Stimulated activated effector memory CD8-positive, alpha-beta T cell treated with anti-CD3 and anti-CD28 coated beads, Interleukin-12 subunit alpha, Interleukin-12 subunit beta, amount 100 ng/mL, for 72 hours (primary cell): ENCODE measurements at regions not wholly inside any gene's neighbourhood (a gene's known extent, or its start where the extent isn't known, plus 50 kb on each side); places are given as distances from the start of the nearest gene placed in this dataset.

ENCODE experiments used
- ATAC-seq: fragments of 150-1000 bp; cut with Tn5 transposase; 2 replicates; pipeline ENCODE4 v1.10.0; 2021
- DNase-seq, 2 donors: peaks; one replicate each; pipeline ENCODE4 v3.0.0; 2021 to 2022; ENCODE audit warnings: low spot score in 2 of 2
- H3K27ac Mint-ChIP-seq: one replicate; pipeline ENCODE4 v1.8.0; 2022; ENCODE audit warnings: mild to moderate bottlenecking, mixed read lengths
- H3K36me3 Mint-ChIP-seq: one replicate; pipeline ENCODE4 v1.8.0; 2022; ENCODE audit warnings: mild to moderate bottlenecking, mixed read lengths
- H3K4me1 Mint-ChIP-seq: one replicate; pipeline ENCODE4 v1.8.0; 2022; ENCODE audit warnings: mixed read lengths
- H3K4me3 Mint-ChIP-seq: one replicate; pipeline ENCODE4 v1.8.0; 2022; ENCODE audit warnings: mild to moderate bottlenecking, mixed read lengths
- H3K9me3 Mint-ChIP-seq: one replicate; pipeline ENCODE4 v1.8.0; 2022; ENCODE audit warnings: mixed read lengths

DNA sequence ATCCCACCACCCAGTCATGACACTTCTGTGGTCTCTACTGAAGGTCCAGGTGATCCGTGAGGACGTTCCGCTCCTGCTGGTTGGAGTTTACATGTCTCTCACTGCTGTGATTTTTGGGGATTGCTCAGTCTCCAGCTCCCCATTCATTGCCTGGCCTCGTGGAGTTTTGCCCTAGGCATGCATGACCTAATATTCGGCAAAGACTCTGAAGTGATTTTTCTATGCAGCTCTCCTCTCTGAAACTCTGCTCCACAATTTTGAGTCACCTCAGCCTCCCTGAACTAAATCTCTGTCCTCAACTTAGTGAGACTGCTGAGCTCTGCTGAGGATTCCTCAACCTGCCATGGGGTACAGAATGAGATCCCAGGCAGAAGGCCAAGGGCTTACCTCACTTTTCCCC lies 174.4 kb upstream of the FGGY start:
- H3K4me1 Mint-ChIP-seq, result peaks cover 23% of the 10 kb centered on the region
- H3K27ac Mint-ChIP-seq, result no peak overlapping the region
- H3K36me3 Mint-ChIP-seq, result no peaks in the 10 kb centered on the region
- H3K9me3 Mint-ChIP-seq, result no peaks in the 10 kb centered on the region
- ATAC-seq (no peak), DNase-seq (no peak)
- no peak overlapping the region for H3K4me3 Mint-ChIP-seq

- peaks cover 23% of the 10 kb centered on the region for H3K4me1 Mint-ChIP-seq
- no peaks in the 10 kb centered on the region for H3K36me3 Mint-ChIP-seq
- DNase-seq (no peak), ATAC-seq (no peak)
- no peak overlapping the region for H3K4me3 Mint-ChIP-seq
- H3K9me3 Mint-ChIP-seq, result no peaks in the 10 kb centered on the region
- no peak overlapping the region for H3K27ac Mint-ChIP-seq
Observed at GRCh38 chr1:59123081-59123681, 173.7 kb upstream of the FGGY start.

- Mint-ChIP-seq H3K36me3 (no peaks in the 10 kb centered on the region), H3K4me3 (no peak overlapping the region), H3K4me1 (peaks cover 23% of the 10 kb centered on the region), H3K9me3 (no peaks in the 10 kb centered on the region), H3K27ac (no peak overlapping the region)
- DNase-seq (no peak), ATAC-seq (no peak)
Observed at GRCh38 chr1:59124166-59124565, 172.7 kb upstream of the FGGY start.

GRCh38 chr1:59125154-59125553 lies 171.7 kb upstream of the FGGY start:
- ATAC-seq (peak; percentile 49), DNase-seq (no peak)
- Mint-ChIP-seq H3K4me3 (peak overlapping the region; percentile 13), H3K4me1 (peaks cover 23% of the 10 kb centered on the region), H3K27ac (no peak overlapping the region), H3K9me3 (no peaks in the 10 kb centered on the region), H3K36me3 (no peaks in the 10 kb centered on the region)

GRCh38 chr1:59125676-59126320 lies 171.1 kb upstream of the FGGY start:
- Mint-ChIP-seq H3K27ac (no peak overlapping the region), H3K9me3 (no peaks in the 10 kb centered on the region)

GRCh38 chr1:59126366-59126765 lies 170.5 kb upstream of the FGGY start:
- no peak overlapping the region for H3K4me3 Mint-ChIP-seq
- peaks cover 23% of the 10 kb centered on the region for H3K4me1 Mint-ChIP-seq
- H3K9me3 Mint-ChIP-seq, result no peaks in the 10 kb centered on the region
- DNase-seq (no peak), ATAC-seq (no peak)
- no peak overlapping the region for H3K27ac Mint-ChIP-seq
- H3K36me3 Mint-ChIP-seq, result no peaks in the 10 kb centered on the region

More at GRCh38 chr1:59125676-59126320, 171.1 kb upstream of the FGGY start:
- Mint-ChIP-seq H3K4me3 (peak overlapping the region; percentile 13), H3K36me3 (no peaks in the 10 kb centered on the region), H3K4me1 (peaks cover 23% of the 10 kb centered on the region)
- DNase-seq (no peak), ATAC-seq (peak; percentile 97)

- Mint-ChIP-seq H3K4me1 (peaks cover 21% of the 10 kb centered on the region), H3K36me3 (no peaks in the 10 kb centered on the region), H3K27ac (no peak overlapping the region), H3K4me3 (no peak overlapping the region), H3K9me3 (no peaks in the 10 kb centered on the region)
- ATAC-seq, result no peak
- DNase-seq, result no peak
Observed at GRCh38 chr1:59128239-59128736, 168.6 kb upstream of the FGGY start.

- no peak for ATAC-seq
- no peak for DNase-seq
- H3K4me1 Mint-ChIP-seq, result peaks cover 17% of the 10 kb centered on the region
- no peaks in the 10 kb centered on the region for H3K9me3 Mint-ChIP-seq
- no peaks in the 10 kb centered on the region for H3K36me3 Mint-ChIP-seq
- H3K27ac Mint-ChIP-seq, result no peak overlapping the region
- H3K4me3 Mint-ChIP-seq, result no peak overlapping the region
Observed at GRCh38 chr1:59128784-59129227, 168.1 kb upstream of the FGGY start.

DNA sequence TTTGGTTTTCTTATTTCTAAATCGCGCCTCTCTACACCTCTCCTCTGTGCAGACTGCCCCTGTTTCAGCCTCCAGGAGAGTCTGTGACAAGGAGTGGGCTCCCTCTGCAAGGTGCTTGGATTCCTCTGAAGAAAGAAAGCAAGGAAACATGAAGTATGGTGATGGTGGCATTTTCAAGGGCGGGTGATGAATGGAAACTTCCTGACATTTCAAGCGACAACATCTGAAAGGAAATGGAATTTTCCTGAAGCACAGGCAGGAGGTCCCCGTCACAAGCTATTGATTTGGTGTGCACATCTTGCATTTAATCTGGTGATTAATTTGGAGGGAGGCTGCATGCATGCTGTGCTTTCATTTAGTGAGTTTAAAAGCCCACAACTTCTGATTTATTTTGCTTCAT lies 164.6 kb upstream of the FGGY start:
- ATAC-seq (no peak), DNase-seq (no peak)
- H3K27ac Mint-ChIP-seq, result no peak overlapping the region
- H3K36me3 Mint-ChIP-seq, result no peaks in the 10 kb centered on the region
- no peak overlapping the region for H3K4me3 Mint-ChIP-seq
- H3K4me1 Mint-ChIP-seq, result no peaks in the 10 kb centered on the region
- H3K9me3 Mint-ChIP-seq, result no peaks in the 10 kb centered on the region

DNA sequence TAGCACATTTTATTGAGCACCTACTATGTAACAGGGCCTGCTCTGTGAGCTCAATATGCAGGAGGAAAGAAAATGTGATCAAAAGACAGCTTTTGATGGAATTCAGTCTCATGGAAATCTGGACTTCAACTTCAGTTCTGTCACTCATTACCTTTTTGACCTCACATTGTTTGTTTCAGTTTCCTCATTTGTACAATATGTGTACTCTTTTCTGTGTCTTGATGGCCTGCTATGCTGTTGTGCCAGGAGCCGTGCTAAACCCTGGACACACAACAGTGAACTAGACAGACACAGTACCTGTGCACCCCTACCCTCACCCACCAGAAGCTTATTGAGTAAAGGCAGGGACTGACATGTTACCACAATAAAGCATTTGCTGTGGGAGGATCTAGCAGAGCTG lies 162.9 kb upstream of the FGGY start:
- no peak for ATAC-seq
- Mint-ChIP-seq H3K4me1 (no peaks in the 10 kb centered on the region), H3K36me3 (no peaks in the 10 kb centered on the region), H3K9me3 (no peaks in the 10 kb centered on the region), H3K27ac (no peak overlapping the region), H3K4me3 (no peak overlapping the region)
- no peak for DNase-seq

- H3K36me3 Mint-ChIP-seq, result no peaks in the 10 kb centered on the region
- DNase-seq (no peak), ATAC-seq (no peak)
- no peaks in the 10 kb centered on the region for H3K9me3 Mint-ChIP-seq
- H3K4me3 Mint-ChIP-seq, result no peak overlapping the region
- no peak overlapping the region for H3K27ac Mint-ChIP-seq
- peaks cover 12% of the 10 kb centered on the region for H3K4me1 Mint-ChIP-seq
Observed at GRCh38 chr1:59135761-59136255, 161.1 kb upstream of the FGGY start.

DNA sequence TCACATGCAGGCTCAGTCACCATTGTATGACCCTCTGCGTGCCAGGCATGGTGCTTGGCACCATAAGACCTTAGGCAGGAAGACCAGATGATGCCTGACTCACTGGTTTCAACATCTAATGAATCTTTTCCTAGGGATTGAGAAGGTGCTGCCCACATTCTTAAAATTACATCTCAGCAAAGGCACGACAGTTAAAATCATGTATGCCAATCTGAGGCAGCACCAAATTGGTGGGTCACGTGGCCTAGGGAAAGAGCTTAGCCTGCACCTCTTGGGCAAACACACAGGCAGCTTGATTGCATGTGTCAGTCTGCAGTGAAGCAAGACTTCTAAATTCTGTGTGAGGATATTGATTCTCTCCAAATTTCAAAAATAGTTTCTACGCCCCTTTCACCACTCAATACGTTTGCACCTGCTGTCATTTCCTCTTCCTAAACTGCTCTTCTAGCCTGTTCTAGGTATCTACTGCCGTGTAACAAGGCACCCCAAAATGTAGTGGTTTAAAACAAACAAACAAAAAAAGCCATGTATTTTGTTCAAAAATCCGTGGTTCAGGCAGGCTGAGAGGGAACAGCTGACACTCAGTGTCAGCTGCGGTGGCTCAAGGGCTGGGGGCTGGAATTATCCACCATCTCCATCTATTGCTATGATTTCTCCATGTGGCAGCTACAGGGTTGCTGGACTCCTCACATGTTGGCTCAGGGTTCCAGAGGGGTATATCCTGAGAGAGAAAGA lies 160.2 kb upstream of the FGGY start:
- H3K36me3 Mint-ChIP-seq, result no peaks in the 10 kb centered on the region
- H3K4me3 Mint-ChIP-seq, result no peak overlapping the region
- DNase-seq, result no peak
- H3K27ac Mint-ChIP-seq, result no peak overlapping the region
- H3K9me3 Mint-ChIP-seq, result no peaks in the 10 kb centered on the region
- no peak for ATAC-seq
- H3K4me1 Mint-ChIP-seq, result peaks cover 12% of the 10 kb centered on the region

DNA sequence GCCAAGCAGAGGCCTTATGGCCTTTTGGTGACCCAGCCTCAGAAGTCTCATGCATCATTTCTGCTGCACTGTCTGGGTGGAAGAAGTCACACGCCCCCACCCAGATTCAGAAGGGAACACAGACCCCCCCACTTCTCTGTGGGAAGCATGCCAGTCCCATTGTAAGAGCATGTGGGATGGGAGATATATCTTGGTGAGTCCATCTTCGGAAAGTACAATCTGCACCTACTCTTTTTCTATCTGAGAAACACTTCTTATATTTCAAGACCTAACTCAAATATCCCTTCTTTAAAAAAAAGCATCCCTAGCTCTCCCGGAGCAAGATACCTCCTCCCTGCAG lies 159.6 kb upstream of the FGGY start:
- no peaks in the 10 kb centered on the region for H3K9me3 Mint-ChIP-seq
- H3K36me3 Mint-ChIP-seq, result no peaks in the 10 kb centered on the region
- no peak for DNase-seq
- no peak for ATAC-seq
- H3K4me1 Mint-ChIP-seq, result peaks cover 14% of the 10 kb centered on the region
- H3K4me3 Mint-ChIP-seq, result no peak overlapping the region
- no peak overlapping the region for H3K27ac Mint-ChIP-seq

DNA sequence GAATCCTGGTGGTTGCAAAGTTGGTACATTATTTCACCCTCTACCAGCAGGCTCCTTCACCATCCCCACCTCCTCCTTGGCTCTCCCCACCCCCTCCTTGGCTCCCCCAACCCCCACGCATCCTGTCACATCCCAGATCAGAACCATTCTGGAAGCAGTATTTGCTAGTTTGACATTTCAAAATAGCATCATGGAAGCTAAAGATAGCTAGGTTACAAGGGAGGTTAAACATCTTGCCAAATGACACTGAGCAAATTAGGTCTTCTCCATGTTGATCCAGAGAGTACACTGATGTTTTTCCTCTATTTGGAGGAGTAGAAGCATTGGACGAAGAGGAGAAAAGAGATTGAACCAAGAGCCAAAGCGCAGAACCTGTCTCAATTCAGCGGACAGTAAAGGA lies 158.9 kb upstream of the FGGY start:
- Mint-ChIP-seq H3K4me3 (no peak overlapping the region), H3K9me3 (no peaks in the 10 kb centered on the region), H3K36me3 (no peaks in the 10 kb centered on the region), H3K4me1 (peaks cover 21% of the 10 kb centered on the region), H3K27ac (no peak overlapping the region)
- DNase-seq (no peak), ATAC-seq (no peak)

- no peak for DNase-seq
- Mint-ChIP-seq H3K27ac (no peak overlapping the region), H3K4me1 (peaks cover 25% of the 10 kb centered on the region)
Observed at GRCh38 chr1:59138402-59138801, 158.5 kb upstream of the FGGY start.

DNA sequence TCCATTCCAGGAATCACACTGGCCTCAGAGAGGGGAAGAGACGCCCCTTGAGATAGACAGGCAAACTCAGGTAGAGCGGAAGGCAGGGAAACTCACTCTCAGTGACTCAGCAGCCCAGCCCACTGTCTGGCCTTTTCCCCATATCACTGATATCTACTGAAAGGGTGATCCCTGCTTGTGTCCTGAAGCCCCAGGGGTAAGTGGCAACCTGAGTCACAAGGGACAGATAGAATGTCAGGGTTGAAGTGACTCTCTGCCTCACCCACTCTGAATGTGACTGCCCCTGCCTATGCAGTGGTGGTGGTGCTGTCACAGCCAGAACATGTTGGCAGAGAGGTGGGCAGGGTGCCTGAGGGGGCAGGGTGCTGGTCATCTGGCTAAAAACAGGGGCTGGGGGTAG lies 157.5 kb upstream of the FGGY start:
- H3K9me3 Mint-ChIP-seq, result no peaks in the 10 kb centered on the region
- ATAC-seq, result peak; percentile 78
- peak overlapping the region; percentile 58 for H3K27ac Mint-ChIP-seq
- no peak for DNase-seq
- H3K4me1 Mint-ChIP-seq, result peaks cover 30% of the 10 kb centered on the region
- H3K4me3 Mint-ChIP-seq, result no peak overlapping the region
- no peaks in the 10 kb centered on the region for H3K36me3 Mint-ChIP-seq

More at GRCh38 chr1:59138402-59138801, 158.5 kb upstream of the FGGY start:
- Mint-ChIP-seq H3K4me3 (no peak overlapping the region), H3K36me3 (no peaks in the 10 kb centered on the region), H3K9me3 (no peaks in the 10 kb centered on the region)
- ATAC-seq, result no peak
